Liver (tissue), 8 donors: ENCODE measurements at regions not wholly inside any gene's neighbourhood (a gene's known extent, or its start where the extent isn't known, plus 50 kb on each side); places are given as distances from the start of the nearest gene placed in this dataset.

ENCODE experiments used
- DNase-seq: peaks from one replicate; pipeline ENCODE4 v3.0.0-alpha.2; 2017; ENCODE audit warnings: low spot score
- H3K27ac ChIP-seq, 2 donors: one replicate each; pipeline ENCODE4 v1.7.0; 2013; ENCODE audit warnings: inconsistent platforms in 2 of 2, low read length in 2 of 2, control low read depth in 1 of 2, low read depth in 1 of 2, mild to moderate bottlenecking in 1 of 2
- H3K27me3 ChIP-seq, 4 donors: one replicate each; pipeline versions ENCODE4 v1.6.1 to v1.7.0; 2013; ENCODE audit warnings: low read length in 3 of 4, inconsistent platforms in 1 of 4, mild to moderate bottlenecking in 1 of 4, moderate library complexity in 1 of 4; ENCODE audit not compliant: control insufficient read depth in 4 of 4, insufficient read depth in 4 of 4
- H3K36me3 ChIP-seq, 4 donors: one replicate each; pipeline versions ENCODE4 v1.6.1 to v1.7.0; 2013; ENCODE audit warnings: low read length in 3 of 4, mild to moderate bottlenecking in 3 of 4, low read depth in 1 of 4, moderate library complexity in 1 of 4; ENCODE audit not compliant: control insufficient read depth in 4 of 4, insufficient read depth in 3 of 4
- H3K4me1 ChIP-seq, 4 donors: one replicate each; pipeline versions ENCODE4 v1.6.1 to v1.7.0; 2013; ENCODE audit warnings: low read length in 3 of 4, mild to moderate bottlenecking in 3 of 4, moderate library complexity in 1 of 4; ENCODE audit not compliant: control insufficient read depth in 4 of 4, insufficient read depth in 4 of 4
- H3K4me3 ChIP-seq, 3 donors: one replicate each; pipeline versions ENCODE4 v1.6.1 to v1.7.0; 2013; ENCODE audit warnings: low read length in 3 of 3, control low read depth in 1 of 3, low read depth in 1 of 3, mild to moderate bottlenecking in 1 of 3
- H3K9ac ChIP-seq, 2 donors: one replicate each; pipeline ENCODE4 v1.7.0; 2013; ENCODE audit warnings: low read length in 2 of 2, mild to moderate bottlenecking in 2 of 2, moderate library complexity in 2 of 2, control low read depth in 1 of 2, low read depth in 1 of 2
- H3K9me3 ChIP-seq, 4 donors: one replicate each; pipeline versions ENCODE4 v1.6.1 to v1.7.0; 2013; ENCODE audit warnings: low read length in 3 of 4; ENCODE audit not compliant: control insufficient read depth in 4 of 4
- EGR1 ChIP-seq, 2 donors: IDR thresholded peaks; 2 replicates each; pipeline ENCODE4 v1.6.1; 2016 to 2018; ENCODE audit warnings: antibody characterized with exemption in 2 of 2, low read depth in 2 of 2
- FOXA1 ChIP-seq: IDR thresholded peaks from 2 replicates; pipeline ENCODE4 v1.6.1; 2016; ENCODE audit warnings: antibody characterized with exemption
- FOXA2 ChIP-seq: IDR thresholded peaks from 2 replicates; pipeline ENCODE4 v1.6.1; 2016; ENCODE audit warnings: antibody characterized with exemption
- HNF4A ChIP-seq, 2 donors: conservative IDR thresholded peaks; 2 replicates each; pipeline ENCODE4 v1.6.1; 2016; ENCODE audit warnings: antibody characterized with exemption in 2 of 2, mild to moderate bottlenecking in 2 of 2
- HNF4G ChIP-seq: IDR thresholded peaks from 2 replicates; pipeline ENCODE4 v1.6.1; 2016; ENCODE audit warnings: antibody characterized with exemption
- JUND ChIP-seq, 2 donors: IDR thresholded peaks; 2 replicates each; pipeline ENCODE4 v1.6.1; 2016; ENCODE audit warnings: antibody characterized with exemption in 2 of 2
- NR2F2 ChIP-seq: IDR thresholded peaks from 2 replicates; pipeline ENCODE4 v1.6.1; 2016; ENCODE audit warnings: antibody characterized with exemption
- RAD21 ChIP-seq, 2 donors: IDR thresholded peaks; 2 replicates each; pipeline ENCODE4 v1.6.1; 2016; ENCODE audit warnings: antibody characterized with exemption in 2 of 2, mild to moderate bottlenecking in 2 of 2
- RXRA ChIP-seq, 2 donors: IDR thresholded peaks; 2 replicates each; pipeline ENCODE4 v1.6.1; 2017 to 2018; ENCODE audit warnings: antibody characterized with exemption in 2 of 2, mild to moderate bottlenecking in 1 of 2
- SP1 ChIP-seq: IDR thresholded peaks from 2 replicates; pipeline ENCODE4 v1.6.1; 2018; ENCODE audit warnings: antibody characterized with exemption, mild to moderate bottlenecking
- TAF1 ChIP-seq: conservative IDR thresholded peaks from 2 replicates; pipeline ENCODE4 v1.6.1; 2016; ENCODE audit warnings: antibody characterized with exemption, mild to moderate bottlenecking
- YY1 ChIP-seq: IDR thresholded peaks from 2 replicates; pipeline ENCODE4 v1.6.1; 2016; ENCODE audit warnings: antibody characterized with exemption, mild to moderate bottlenecking
- WGBS: extraction: QIAGEN DNeasy Blood & Tissue Kit; methylation state at CpG from one replicate; pipeline ENCODE4 v1.1.7; 2013; 5-methylcytosine and 5-hydroxymethylcytosine counted together
- TF ChIP-seq, protein P1 (sequence below): IDR thresholded peaks from 2 replicates; pipeline ENCODE4 v1.6.1; 2016; ENCODE audit warnings: antibody characterized with exemption
- TF ChIP-seq, protein P2 (sequence below): fragments of 150-350 bp; IDR thresholded peaks from 2 replicates; pipeline ENCODE4 v1.5.1; 2017; ENCODE audit warnings: improper control_type of control experiment, low read depth, low read length; ENCODE audit not compliant: missing input control
- TF ChIP-seq, protein P3 (sequence below): IDR thresholded peaks from 2 replicates; pipeline ENCODE4 v1.6.1; 2016; ENCODE audit warnings: antibody characterized with exemption, mild to moderate bottlenecking
- TF ChIP-seq, protein P4 (sequence below): IDR thresholded peaks from 2 replicates; pipeline ENCODE4 v1.6.1; 2016; ENCODE audit warnings: antibody characterized with exemption
- TF ChIP-seq, protein P5 (sequence below): IDR thresholded peaks from 2 replicates; pipeline ENCODE4 v1.6.1; 2016; ENCODE audit warnings: antibody characterized with exemption
- donor health status: healthy.
- donor health status: healthy.
- donor health status: healthy.
- donor health status: healthy.
- donor health status: healthy.

DNA sequence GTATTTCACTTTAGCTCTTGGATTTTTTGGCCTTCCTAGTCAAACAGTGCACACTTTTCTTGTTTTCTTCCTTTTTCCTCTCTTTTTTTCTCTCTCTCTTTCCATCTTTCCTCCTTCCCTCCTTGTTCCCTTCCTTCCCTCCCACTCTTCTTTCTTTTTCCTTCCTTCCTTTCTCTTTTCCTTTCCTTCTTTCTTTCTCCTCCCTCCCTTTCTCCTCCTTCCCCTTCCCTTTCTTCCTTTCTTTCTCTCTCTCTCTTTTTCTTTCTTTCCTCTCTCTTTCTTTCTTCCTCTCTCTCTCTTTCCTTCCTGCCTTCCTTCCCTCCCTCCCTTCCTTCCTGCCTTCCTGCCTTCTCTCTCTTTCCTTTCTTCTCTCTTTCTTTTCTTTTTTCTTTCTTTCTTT is 181.6 kb upstream of the ELAC2 start (continued):
- TF ChIP-seq, protein P1, sequence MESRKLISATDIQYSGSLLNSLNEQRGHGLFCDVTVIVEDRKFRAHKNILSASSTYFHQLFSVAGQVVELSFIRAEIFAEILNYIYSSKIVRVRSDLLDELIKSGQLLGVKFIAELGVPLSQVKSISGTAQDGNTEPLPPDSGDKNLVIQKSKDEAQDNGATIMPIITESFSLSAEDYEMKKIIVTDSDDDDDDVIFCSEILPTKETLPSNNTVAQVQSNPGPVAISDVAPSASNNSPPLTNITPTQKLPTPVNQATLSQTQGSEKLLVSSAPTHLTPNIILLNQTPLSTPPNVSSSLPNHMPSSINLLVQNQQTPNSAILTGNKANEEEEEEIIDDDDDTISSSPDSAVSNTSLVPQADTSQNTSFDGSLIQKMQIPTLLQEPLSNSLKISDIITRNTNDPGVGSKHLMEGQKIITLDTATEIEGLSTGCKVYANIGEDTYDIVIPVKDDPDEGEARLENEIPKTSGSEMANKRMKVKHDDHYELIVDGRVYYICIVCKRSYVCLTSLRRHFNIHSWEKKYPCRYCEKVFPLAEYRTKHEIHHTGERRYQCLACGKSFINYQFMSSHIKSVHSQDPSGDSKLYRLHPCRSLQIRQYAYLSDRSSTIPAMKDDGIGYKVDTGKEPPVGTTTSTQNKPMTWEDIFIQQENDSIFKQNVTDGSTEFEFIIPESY: no peak

DNA sequence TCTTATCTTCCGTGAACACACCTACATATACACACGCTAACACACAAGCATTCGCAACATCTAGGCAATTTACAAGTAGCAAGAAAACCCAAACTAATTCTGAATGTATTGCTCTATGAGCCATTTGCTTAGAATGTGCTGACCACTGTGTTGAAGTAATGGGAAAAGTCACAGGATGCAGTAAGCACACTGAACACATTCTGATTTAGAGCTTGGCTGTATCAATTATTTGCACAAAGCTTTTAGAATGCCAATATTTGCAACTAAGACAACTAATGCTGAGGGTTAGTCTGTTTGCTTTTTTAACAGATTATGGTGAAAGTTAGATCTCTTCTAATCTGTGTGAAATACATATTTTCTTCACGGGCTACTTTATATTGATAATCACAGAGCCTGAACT is 179.8 kb upstream of the ELAC2 start:
- H3K4me3 ChIP-seq: no peak overlapping the region
- TF ChIP-seq YY1 (no peak), JUND (IDR thresholded peaks at IDR 0.05) (no peak), EGR1 (IDR thresholded peaks at IDR 0.05; ENCODE audit: low read depth in 2 of 2) (no peak), NR2F2 (no peak), RAD21 (IDR thresholded peaks at IDR 0.05) (no peak), SP1 (no peak), FOXA2 (no peak), HNF4A (conservative IDR thresholded peaks at IDR 0.05) (no peak), RXRA (IDR thresholded peaks at IDR 0.05) (no peak), FOXA1 (no peak)
- TF ChIP-seq, protein P2, sequence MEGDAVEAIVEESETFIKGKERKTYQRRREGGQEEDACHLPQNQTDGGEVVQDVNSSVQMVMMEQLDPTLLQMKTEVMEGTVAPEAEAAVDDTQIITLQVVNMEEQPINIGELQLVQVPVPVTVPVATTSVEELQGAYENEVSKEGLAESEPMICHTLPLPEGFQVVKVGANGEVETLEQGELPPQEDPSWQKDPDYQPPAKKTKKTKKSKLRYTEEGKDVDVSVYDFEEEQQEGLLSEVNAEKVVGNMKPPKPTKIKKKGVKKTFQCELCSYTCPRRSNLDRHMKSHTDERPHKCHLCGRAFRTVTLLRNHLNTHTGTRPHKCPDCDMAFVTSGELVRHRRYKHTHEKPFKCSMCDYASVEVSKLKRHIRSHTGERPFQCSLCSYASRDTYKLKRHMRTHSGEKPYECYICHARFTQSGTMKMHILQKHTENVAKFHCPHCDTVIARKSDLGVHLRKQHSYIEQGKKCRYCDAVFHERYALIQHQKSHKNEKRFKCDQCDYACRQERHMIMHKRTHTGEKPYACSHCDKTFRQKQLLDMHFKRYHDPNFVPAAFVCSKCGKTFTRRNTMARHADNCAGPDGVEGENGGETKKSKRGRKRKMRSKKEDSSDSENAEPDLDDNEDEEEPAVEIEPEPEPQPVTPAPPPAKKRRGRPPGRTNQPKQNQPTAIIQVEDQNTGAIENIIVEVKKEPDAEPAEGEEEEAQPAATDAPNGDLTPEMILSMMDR: no peak
- TF ChIP-seq, protein P3, sequence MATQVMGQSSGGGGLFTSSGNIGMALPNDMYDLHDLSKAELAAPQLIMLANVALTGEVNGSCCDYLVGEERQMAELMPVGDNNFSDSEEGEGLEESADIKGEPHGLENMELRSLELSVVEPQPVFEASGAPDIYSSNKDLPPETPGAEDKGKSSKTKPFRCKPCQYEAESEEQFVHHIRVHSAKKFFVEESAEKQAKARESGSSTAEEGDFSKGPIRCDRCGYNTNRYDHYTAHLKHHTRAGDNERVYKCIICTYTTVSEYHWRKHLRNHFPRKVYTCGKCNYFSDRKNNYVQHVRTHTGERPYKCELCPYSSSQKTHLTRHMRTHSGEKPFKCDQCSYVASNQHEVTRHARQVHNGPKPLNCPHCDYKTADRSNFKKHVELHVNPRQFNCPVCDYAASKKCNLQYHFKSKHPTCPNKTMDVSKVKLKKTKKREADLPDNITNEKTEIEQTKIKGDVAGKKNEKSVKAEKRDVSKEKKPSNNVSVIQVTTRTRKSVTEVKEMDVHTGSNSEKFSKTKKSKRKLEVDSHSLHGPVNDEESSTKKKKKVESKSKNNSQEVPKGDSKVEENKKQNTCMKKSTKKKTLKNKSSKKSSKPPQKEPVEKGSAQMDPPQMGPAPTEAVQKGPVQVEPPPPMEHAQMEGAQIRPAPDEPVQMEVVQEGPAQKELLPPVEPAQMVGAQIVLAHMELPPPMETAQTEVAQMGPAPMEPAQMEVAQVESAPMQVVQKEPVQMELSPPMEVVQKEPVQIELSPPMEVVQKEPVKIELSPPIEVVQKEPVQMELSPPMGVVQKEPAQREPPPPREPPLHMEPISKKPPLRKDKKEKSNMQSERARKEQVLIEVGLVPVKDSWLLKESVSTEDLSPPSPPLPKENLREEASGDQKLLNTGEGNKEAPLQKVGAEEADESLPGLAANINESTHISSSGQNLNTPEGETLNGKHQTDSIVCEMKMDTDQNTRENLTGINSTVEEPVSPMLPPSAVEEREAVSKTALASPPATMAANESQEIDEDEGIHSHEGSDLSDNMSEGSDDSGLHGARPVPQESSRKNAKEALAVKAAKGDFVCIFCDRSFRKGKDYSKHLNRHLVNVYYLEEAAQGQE: no peak
- TF ChIP-seq, protein P4, sequence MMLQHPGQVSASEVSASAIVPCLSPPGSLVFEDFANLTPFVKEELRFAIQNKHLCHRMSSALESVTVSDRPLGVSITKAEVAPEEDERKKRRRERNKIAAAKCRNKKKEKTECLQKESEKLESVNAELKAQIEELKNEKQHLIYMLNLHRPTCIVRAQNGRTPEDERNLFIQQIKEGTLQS: no peak
- H3K27me3 ChIP-seq: peaks cover 0 to 5% (median 0%) of the 10 kb centered on the region in 4 donors
- no peaks in the 10 kb centered on the region for H3K4me1 ChIP-seq
- H3K9me3 ChIP-seq: no peaks in the 10 kb centered on the region
- H3K9ac ChIP-seq: no peak overlapping the region
- DNase-seq: no peak
- no peak overlapping the region for H3K27ac ChIP-seq
- H3K36me3 ChIP-seq: no peaks in the 10 kb centered on the region
- 86% methylated on average over 4 of the region's 4 CpGs for WGBS

DNA sequence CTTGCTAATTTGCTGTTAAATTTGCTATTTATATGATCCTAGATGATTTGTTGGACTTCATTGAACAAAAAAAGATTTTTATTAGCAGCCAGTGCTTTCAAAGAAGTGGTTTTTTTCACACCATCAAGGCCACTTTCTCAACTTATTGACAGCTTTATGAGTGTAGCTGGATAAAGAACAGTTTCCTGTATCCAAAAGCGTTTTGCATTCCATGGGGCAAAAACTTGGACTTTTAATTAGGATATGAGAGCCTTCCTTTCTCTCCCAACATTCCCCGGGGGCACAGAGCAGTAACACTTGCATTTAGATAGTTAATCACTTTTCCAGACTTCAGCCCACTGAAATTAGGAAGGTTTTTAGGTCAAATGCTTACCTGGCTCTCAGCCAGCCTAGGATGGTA is 177.1 kb upstream of the ELAC2 start:
- Histone ChIP-seq H3K9ac (no peak overlapping the region), H3K27me3 (no peaks in the 10 kb centered on the region), H3K4me1 (no peaks in the 10 kb centered on the region), H3K9me3 (no peaks in the 10 kb centered on the region), H3K4me3 (no peak overlapping the region), H3K36me3 (no peaks in the 10 kb centered on the region), H3K27ac (no peak overlapping the region)
- WGBS: 48% methylated on average over 2 of the region's 2 CpGs
- no peak for DNase-seq
- TF ChIP-seq, protein P2: no peak
- no peak for TF ChIP-seq HNF4G
- no peak for TF ChIP-seq TAF1
- TF ChIP-seq, protein P4: no peak
- no peak for TF ChIP-seq RAD21 (IDR thresholded peaks at IDR 0.05)
- TF ChIP-seq NR2F2: no peak
- TF ChIP-seq FOXA2: no peak
- TF ChIP-seq HNF4A (conservative IDR thresholded peaks at IDR 0.05): no peak
- TF ChIP-seq, protein P1: no peak
- TF ChIP-seq RXRA (IDR thresholded peaks at IDR 0.05): no peak
- TF ChIP-seq YY1: no peak
- TF ChIP-seq, protein P5, sequence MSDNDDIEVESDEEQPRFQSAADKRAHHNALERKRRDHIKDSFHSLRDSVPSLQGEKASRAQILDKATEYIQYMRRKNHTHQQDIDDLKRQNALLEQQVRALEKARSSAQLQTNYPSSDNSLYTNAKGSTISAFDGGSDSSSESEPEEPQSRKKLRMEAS: no peak
- no peak for TF ChIP-seq SP1
- no peak for TF ChIP-seq FOXA1
